IPS-NIHi7 (cell line): ENCODE measurements at regions not wholly inside any gene's neighbourhood (a gene's known extent, or its start where the extent isn't known, plus 50 kb on each side); places are given as distances from the start of the nearest gene placed in this dataset.
"Not testable (repeated sequence)": the region's sequence is repeated elsewhere in the genome, so short reads cannot be mapped to it uniquely, and the experiment has no call there.

Experiments
- DNase-seq: peaks from one replicate; pipeline ENCODE4 v3.0.0; 2012; ENCODE audit warnings: mixed read lengths; ENCODE audit errors: extremely low spot score

DNA sequence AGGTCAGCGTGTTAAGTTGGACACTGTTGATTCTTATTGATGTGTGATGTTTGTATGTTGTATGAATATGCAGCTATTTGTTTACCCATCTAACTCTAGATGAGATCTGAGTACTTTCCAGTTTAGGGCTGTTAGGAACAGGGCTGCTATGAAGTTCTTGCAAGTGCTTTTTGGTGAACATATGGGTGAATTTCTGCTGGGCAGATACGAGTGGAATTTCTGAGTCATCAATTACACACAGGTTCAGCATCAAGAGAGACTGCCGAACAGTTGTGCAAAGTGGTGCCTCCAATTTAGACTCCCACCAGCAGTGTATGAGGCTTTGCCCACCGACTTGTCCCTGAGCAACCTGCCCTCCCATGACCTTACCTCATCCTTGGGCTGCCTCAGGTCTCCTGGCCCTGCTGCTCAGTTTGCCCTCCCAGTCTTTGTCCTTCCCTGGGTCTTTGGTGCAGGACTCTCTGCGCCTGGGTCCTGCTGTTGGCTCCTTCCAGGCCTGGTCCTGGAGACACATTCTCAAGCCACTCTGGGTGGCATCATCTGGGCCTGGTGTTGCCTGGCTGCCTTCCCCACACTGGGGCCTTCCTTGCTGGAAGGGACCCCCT, 343.6 kb downstream of the PTPRU start:
- DNase-seq: no peak

DNA sequence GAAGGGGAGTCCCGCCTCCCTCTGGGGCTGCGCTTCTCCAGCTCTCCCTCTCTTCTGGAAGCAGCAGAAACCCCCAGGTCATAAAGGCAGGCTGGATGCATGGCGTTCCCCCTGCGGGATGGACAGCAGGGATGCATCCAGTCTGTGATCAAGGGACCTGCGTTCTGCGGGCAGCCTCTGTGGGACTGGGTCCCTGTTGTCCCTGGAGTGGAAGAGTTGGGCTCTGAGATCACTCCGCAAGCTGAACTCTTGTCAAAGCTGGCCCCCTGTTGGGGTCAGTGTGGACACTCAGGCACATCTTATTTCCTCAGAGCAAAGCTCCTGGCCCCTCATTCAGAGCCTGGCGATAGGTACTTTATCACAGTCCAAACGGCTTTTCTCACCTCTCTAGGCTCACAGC, 341.2 kb downstream of the PTPRU start:
- peak; percentile 56 for DNase-seq

DNA sequence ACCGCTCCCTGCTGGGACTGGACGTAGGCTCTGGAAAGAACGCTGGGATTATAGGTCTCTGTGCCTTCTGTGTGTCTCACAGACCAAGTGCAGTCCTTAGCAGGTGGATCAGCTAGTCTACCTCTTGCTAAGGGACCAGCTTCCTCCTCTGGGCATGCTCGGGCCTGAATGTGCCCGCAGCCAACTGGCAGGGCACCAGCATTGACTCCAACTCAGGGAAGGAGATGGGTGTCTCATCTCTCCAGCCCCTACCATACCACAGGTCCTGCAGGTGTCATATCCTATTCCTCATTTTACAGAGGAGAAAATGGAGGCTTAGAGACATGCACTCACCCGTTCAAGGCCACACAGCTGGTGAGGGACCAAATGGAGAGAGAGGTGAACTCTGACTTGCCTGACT, 340.2 kb downstream of the PTPRU start:
- no peak for DNase-seq

DNA sequence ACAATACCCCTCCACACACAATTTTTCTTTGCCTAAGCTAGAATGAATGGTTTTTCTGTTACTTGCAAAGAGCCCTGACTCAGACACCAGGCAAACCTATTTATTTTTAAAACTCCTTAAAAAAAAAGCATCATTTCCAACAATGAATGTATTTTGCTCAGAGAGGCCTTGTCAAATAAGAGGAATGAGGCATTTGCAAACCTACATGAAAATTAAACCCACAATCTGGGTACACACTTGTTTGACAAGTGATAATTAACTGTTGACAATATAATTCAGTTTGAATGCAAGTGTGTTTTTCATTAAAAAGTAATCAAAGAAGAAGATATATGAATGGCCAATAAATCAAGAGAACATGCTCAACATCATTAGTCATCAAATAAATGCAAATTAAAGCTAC, 339.5 kb downstream of the PTPRU start:
- DNase-seq: no peak

DNA sequence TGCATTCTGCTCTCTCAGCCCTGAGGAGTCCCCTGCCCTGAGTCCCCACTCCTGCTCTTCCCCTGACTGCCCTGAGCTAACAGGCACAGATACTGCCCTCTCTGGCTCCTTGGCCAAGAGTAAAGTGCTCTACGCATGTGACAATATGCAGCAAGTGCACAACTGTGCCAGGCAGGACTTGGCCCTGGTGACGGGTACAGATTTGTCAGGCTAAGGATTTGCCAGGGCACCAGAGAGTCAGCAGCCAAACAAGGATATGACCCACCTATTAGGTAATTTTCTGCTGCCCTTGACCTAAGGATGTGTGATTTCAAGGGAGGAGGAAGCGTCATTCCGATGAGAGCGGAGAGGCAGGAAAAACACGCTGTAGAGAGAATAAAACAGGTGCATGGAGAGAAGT, 339.0 kb downstream of the PTPRU start:
- no peak for DNase-seq

DNA sequence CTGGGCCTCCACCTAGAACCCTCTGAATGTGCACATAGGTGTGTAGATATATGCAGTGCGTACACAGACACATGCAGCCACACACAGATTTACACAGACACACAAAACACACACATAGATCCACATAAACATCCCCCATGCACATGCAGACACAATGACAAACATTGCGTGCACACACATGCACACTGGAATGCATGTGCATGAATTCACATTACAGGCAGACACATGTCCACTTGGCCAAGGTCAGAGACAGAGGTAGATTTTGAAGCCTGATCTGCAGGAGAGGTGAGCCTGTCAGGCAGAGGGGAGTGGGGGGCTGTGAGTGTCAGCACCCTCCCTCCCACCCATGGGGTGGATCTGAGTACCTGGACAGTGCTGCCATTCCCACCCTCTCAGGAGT, 338.5 kb downstream of the PTPRU start:
- no peak for DNase-seq

DNA sequence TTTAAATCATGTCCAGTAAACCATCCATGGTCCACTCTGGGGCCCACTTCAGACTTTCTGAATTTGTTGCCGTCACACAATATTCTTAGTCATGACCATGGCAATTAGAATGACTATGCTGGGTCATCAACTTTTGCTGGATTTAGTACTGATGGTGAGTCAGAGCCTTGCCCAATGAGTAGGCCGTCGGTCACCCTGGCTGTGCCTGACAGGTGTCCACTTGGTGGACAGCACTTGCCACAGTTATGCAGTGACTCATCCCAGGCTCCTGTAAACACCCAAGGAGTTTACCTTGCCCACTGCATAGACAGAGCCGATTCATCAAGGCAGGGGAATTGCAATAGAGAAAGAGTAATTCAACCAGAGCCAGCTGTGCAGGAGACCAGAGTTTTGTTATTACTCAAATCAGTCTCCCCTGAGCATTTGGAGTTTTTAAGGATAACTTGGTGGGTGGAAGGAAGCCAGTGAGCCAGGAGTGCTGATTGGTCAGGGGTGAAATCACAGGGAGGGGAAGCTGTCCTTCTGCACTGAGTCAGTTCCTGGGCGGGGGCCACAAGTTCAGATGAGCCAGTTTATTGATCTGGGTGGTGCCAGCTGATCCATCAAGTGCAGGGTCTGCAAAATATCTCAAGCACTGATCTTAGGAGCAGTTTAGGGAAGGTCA, 333.8 kb downstream of the PTPRU start:
- no peak for DNase-seq

DNA sequence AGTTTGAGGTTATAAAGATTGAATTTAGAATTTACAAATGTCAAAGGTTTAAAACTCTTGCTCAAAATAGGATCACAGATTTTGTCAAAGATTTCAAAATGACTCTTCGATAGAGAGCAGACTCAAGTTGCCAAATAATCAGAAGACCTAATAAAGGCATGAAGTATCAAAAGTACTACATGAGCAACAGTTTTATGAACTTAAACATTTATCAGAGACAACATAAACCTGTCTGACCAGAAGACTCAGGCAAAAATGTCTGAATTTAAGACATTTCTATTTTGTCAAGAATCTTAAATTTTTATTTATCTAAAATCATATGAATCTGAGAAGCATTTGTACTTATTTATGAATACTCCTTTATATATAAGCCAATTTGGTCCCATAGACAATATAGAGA, 330.9 kb downstream of the PTPRU start:
- no peak for DNase-seq

DNA sequence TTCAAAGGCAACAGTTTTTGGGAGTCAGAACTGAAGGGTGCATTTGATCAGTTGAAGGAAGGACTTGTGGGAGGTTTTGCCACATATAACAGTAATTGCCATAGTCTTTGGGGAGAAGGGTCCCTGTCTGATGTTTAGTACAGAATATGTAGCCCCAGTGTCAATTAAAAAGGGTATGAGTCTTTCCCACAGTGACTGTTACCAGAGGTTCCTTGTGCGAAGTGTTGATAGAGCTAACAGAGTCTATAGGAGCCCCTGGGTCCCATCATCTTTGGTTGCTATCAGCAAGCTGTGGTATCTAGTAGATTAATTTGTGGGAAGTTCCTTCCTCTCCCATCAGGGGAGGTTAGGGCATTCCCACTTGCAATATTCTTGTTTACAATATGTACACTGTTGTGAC, 329.2 kb downstream of the PTPRU start:
- DNase-seq: no peak

DNA sequence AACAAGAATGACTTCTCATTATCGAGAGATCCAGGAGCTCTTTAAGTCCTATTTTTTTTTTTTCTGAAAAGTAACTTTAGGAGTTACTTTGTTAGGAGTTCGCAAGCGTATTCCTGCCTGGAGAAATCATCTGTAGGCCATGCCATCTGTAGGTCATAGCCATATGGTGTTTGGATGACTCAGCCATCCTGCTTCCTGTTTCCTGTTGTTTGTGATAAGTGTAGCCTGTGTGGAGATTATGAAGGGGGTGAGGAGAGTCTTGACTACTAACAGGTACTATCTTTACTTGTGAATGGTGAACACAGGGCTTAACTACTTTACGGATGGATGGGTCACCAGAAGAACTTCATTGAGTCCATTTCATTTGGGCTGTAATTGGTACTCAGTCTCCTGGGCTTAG, 327.2 kb downstream of the PTPRU start:
- DNase-seq: no peak

DNA sequence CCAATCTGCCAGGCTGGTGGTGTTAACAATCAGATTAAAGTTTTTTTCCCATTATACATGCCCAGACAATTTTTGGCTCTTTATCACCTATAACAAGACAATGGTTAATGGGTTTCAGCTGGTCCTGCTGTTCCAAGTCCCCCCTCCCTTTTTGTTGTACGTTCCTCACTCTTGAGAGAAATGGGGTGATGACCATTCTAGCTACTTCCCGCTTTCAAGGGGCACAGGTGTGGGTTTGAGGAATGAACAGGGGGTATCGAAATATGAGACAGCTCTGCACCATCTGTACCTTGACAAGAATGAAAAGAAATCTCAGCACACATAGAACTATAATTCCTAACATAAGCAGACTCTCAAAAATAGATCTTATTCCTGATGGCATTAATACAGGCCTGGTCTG, 326.8 kb downstream of the PTPRU start:
- DNase-seq: no peak

DNA sequence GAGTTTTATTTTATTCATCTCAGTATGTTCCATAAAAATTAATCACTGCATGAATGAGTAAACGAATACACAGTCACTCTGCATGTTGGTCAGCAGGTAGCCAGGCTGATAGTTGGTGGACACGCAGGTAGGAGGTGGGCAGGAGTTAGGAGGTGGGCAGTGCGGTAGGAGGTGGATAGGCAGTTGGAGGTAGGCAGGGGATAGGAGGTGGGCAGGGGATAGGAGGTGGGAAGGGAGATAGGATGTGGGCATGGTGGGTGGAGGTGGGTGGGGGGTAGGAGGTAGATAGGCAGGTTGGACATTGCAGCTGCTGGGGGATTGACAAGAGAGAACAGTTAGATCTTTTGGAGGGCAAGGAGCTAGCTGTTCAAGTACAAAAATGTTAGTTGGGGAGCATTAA, 322.7 kb downstream of the PTPRU start:
- no peak for DNase-seq

DNA sequence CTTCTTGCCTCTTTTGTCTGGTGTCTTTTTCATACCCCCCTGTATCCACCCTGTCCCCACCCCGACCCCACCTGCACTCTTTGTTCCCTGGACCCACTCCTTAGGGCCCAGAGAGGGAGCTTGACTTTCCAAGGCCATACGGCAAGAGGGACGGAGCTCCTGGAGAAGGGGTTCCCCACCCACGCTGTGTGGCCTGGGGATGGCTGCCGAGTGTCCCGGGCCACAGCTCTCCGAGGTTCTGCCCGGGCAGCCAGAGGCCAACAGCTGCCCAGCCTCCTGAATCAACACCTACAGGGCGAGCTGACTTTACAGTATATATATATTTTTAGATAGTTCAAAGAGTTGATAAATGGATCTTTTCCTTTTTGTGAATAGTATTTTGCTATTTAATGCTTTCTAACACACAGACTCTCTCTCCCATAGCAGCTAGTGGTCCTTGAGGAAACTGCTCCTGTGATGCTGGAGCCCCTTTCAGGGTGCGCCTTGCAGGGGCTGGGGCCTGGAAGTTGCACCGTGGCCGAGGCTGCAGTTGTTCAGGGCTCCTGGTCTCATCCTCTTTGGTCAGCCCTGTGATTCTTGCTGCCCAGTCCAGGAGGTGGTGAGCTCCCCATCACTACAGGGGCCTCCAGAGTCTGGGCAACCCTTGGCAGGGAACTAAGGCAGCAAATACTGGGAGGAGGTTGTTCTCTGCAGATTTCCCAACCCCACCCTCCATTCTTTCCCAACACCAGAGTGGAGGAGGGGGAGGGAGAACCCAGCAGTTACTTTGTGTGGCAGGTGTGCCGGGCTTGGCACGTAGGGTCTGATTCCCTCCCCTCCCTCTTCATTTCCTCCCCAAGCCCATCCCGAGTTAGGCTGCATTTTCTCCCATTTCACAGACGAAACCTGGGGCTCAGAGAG, 321.6 kb downstream of the PTPRU start:
- no peak for DNase-seq

DNA sequence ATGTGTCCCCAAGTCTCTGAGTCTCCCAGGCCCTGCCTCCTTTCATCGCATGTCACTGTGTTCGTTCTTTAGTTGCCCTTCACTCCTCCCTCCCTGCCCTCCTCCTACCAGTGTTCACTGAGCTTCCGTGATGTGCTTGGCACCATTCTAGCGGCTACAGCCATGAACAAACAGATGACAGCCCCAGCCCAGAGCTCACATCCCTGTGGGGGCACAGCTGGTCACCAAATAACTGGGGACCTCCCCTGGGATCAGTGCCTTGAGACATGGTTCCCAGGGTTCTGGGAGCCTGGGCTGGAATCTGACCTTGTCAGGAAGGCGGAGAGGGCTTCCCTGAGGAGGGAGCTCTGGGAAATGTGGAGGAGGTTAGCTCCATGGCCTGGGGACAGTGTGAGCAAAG, 320.7 kb downstream of the PTPRU start:
- DNase-seq: no peak

DNA sequence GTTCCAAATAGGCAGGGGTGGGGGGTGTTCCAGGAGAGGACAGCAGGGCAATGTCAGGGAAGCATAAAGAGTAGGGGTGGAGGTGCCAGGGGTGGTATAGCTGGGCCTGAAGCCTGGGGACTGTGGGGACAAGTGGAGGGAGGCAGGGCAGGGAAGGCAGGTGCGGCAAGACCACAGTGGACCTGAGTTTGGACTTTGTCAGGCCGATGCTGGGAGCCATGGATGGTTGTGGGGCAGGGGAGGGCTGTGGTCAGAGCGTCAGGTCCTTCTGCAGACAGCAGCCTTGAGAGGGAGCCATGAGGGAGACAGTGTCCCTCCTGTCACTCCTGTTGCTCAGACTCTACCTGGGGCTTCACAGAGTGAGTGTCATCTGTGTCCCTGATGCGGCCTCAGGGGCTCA, 320.3 kb downstream of the PTPRU start:
- DNase-seq: no peak

DNA sequence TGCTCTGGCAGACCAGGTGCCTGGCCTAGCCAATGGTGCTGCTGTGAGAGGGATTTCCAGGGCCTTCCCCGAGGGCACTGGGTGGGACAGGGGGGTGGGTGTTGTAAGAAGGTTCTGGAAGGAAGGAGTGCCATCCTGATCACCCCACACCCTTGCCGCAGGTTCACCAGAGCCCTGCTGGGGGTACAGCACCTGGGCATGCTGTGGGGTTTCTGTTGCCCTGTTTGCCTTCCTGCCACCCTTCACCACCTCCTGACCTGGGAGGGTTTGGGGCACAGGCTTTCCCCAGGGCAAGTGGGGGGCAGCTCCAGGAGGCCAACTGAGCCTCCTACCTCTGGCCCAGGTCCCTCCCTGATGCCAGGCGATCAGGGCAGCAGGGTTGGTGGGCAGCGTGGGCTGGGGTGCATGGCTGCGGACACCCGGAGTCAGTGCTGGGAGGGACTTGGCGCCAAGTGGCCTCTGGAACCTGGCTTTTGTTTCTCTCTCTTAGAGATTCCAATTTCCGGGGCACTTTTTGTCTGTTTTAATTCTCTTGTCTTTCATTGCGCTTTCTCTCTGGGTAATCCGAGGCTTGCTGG, 318.8 kb downstream of the PTPRU start:
- no peak for DNase-seq

DNA sequence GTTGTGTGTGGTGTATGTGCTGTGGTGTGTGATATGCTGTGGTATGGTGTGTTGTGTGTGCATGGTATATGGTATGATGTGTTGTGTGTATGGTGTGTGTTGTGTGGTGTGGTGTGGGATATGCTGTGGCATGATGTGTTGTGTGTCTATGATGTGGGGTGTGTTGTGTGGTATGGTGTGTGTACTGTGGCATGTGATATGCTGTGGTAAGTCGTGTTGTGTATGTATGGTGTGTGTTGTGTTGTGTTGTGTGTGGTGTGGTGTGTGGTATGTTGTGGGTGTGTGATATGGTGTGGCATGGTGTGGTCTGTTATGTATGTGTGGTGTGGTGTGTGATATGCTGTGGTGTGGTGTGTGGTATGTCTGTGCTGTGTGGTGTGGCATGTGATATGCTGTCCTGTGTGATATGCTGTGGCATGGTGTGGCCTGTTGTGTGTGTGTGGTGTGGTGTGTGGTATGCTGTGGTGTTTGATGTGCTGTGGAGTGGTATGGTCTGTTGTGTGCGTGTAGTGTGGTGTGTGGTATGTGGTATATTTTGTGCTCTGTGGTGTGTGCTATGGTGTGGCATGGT, 318.0 kb downstream of the PTPRU start:
- DNase-seq: no peak

DNA sequence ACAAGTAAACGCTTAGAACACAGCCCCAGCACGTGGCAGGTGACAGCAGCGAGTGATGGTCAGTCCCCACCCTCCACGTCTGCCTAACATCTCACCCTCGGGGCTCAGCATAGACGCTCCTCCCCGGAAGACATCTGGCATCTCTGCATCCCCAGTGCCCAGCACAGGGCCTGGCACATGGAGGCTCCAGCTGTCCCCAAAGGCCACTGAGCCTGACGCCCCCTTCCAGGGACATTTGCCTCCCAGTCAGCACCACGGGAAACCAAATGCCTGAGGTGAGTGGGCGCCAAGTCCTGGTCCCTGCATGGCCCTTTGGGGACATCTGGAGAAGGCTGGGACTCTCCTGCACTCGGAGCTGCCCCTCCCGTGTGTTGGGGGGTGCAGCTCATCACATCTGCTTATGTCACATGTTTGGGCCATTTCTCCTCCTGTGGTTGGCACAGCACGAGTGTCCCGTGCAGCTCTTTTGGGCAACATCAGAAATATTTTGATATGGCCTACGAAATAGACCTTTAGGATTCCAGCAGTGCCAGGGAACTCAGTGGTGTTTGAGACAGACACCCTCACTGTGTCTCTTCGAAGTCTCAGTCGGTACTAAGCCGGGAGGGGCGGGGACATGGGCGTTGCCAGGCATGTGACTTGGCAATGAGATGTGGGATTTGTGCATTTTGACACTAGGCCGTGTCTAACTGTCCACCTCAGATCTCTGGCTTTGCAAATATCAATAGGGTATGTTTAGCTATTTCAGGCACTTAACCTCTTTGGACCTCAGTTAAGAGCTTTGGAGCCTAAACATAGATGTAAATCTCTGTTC, 315.0 kb downstream of the PTPRU start:
- no peak for DNase-seq

DNA sequence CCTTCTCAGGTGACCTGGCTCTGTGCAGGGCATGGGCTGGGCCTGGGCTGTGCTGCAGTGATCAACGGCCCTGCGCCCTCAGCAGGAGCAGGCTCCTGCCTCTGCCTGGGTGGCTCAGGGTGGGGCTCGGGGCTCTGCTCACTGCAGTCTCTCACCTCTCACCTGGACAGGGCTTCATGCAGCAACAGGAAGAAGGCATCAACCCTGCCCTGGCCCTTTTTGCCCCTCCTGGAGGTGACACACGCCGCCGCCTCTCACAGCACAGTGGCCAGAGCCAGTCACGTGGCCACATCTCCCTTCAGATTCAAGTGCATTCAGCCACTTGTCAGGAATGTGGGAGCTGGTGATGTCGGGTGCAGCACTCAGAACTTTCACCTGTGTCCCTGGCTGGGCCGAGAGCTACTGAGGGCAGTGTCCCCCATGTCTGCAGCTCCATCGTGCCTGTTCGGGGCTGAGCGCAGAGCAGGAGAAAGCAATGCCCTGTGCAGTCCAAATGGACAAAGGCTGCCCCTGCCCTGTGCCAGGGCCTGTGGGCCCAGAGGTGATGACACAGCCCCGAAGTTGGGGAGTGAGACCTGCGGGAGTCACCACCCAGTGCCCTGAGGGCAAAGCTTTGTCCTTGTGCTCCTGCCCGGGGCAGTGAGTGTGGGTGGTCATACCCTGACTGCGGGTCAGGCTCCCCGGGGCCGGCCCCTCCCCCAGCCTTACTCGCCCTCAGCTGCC, 314.0 kb downstream of the PTPRU start:
- no peak for DNase-seq

DNA sequence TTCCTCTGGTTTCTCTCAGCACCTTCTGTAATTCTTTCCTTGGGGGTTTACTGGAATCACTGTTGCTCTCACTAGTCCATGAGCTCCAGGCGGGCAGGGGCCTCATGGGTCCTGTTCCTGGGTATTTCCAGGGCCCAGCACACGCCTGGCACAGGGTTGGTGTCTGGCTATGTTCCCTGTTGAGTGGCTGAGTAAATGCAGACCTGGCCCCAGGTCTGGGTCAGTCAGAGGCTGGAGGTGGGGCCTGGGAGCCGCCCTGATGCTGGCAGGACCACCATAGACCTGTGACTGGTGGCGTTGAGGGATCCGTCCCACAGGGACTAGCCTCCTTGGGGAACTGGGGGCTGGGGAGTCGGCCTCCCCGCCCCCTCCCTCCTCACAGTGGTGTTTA, 313.4 kb downstream of the PTPRU start:
- not testable (repeated sequence) for DNase-seq

DNA sequence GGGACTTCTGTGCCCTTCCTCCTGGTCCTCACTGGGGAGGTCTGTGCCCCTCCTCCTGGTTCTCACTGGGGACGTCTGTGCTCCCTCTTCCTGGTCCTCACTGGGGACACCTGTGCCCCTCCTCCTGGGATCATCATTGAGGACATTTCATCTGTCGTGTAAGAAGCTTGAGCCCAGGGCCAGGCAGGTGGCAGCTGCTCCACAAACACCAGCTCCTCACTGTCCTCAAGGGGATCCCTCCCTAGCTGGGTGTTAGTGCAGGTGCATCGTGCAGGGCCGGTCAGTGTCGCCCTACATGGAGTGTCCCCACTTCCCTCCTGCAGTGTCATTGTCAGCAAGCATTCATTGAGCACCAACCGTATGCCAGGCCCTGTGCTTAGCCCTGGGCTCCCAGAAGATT, 312.7 kb downstream of the PTPRU start:
- no peak for DNase-seq
